ENCODE measurements at regions not wholly inside any gene's neighbourhood (a gene's known extent, or its start where the extent isn't known, plus 50 kb on each side); places are given as distances from the start of the nearest gene placed in this dataset.

DNA sequence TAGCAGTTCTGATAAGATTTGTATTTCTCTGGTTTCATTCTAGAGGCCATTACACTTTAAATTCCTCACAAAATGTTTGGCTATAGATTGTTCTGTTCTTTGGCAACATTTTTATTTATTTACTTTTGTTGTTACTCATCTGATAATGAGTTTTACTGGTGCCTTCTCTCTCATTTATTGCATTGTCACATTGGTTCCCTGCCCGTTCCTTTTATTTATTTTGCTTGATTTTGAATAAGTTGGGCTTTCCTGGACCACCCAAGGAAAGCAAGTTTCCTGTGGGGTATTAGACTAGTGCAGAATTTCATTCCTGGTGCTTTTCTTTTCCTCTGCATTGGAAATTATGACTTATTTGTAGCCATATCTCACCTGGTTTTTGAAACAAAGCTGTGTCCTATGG is 232.0 kb downstream of the SOCS6 start:
- Histone ChIP-seq H2BK12ac (ENCODE audit: low read length) (no peak overlapping the region), H4K12ac (ENCODE audit: low read depth, low read length) (no peak overlapping the region), H3K4ac (ENCODE audit: low read depth, low read length) (no peak overlapping the region), H3K4me2 (ENCODE audit: low read length) (no peak overlapping the region), H3K4me1 (ENCODE audit: control insufficient read depth in 1 of 2, insufficient read depth in 2 of 2, low read length in 2 of 2) (no peaks in the 10 kb centered on the region), H2BK120ac (ENCODE audit: insufficient read depth, low read length, poor library complexity) (no peak overlapping the region), H2AFZ (ENCODE audit: insufficient read depth, low read length, poor library complexity) (no peak overlapping the region), H3K79me1 (ENCODE audit: low read length) (no peaks in the 10 kb centered on the region), H4K8ac (ENCODE audit: low read depth, low read length) (no peak overlapping the region), H3K18ac (ENCODE audit: low read length) (no peak overlapping the region), H3K14ac (ENCODE audit: low read length) (no peak overlapping the region), H3K27me3 (ENCODE audit: insufficient read depth, low read length) (no peaks in the 10 kb centered on the region), H3K79me2 (ENCODE audit: control insufficient read depth, insufficient read depth, low read length, poor library complexity) (no peaks in the 10 kb centered on the region), H2BK5ac (ENCODE audit: low read depth, low read length, poor library complexity) (no peak overlapping the region), H3K9me3 (ENCODE audit: insufficient read depth, low read depth, low read length) (no peaks in the 10 kb centered on the region), H2AK5ac (ENCODE audit: low read length) (no peak overlapping the region), H4K91ac (ENCODE audit: low read depth, low read length) (no peak overlapping the region), H3K23ac (ENCODE audit: low read length) (no peak overlapping the region), H3K27ac (ENCODE audit: low read depth, low read length) (no peak overlapping the region), H3K9ac (ENCODE audit: low read length) (no peak overlapping the region), H3K36me3 (ENCODE audit: control insufficient read depth in 1 of 2, insufficient read depth in 2 of 2, low read length in 2 of 2) (no peaks in the 10 kb centered on the region), H3K4me3 (ENCODE audit: low read depth, low read length) (no peak overlapping the region)
- WGBS (ENCODE audit: extremely low coverage, insufficient coverage, insufficient read length): no CpG with 5 or more reads among the region's 1 CpG
- no peak for DNase-seq

DNA sequence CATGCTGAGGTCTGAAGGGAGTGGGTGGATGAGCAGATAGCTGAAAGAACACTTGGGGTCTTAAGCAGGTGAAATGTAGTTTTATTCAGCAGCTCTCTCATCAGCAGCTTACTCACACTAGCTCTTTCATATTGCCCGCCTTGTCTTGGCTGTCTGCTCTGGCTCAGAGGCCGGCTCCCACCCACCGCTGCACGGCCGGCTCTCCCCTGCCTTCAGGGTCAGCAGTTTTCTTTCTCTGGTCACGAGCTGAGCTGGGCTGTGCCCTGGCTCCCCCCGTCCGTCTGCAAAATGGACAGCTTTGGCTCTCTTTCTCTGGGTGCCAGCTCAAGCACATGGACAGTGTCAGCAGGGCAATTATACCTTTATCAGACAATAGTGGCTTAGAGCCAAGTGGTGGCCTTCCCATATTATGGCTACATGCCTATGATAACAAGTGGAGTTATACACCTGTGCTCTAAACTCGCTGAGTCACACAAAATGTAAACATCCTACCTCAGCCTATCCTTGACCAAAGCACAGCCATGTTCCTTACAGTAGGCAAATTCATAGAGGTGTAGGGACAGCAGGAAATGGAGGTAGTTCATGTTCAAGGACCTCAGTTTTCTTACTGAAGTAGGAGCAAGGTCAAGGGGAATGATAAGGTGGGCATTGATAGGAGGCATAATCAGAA is 224.8 kb downstream of the SOCS6 start:
- no peak overlapping the region for H3K18ac ChIP-seq (ENCODE audit: low read length)
- no peaks in the 10 kb centered on the region for H3K27me3 ChIP-seq (ENCODE audit: insufficient read depth, low read length)
- H3K79me2 ChIP-seq (ENCODE audit: control insufficient read depth, insufficient read depth, low read length, poor library complexity): no peaks in the 10 kb centered on the region
- no peaks in the 10 kb centered on the region for H3K4me1 ChIP-seq (ENCODE audit: control insufficient read depth in 1 of 2, insufficient read depth in 2 of 2, low read length in 2 of 2)
- WGBS (ENCODE audit: extremely low coverage, insufficient coverage, insufficient read length): no CpG with 5 or more reads among the region's 9 CpGs
- H3K27ac ChIP-seq (ENCODE audit: low read depth, low read length): no peak overlapping the region
- no peak overlapping the region for H2AK5ac ChIP-seq (ENCODE audit: low read length)
- no peak overlapping the region for H3K9ac ChIP-seq (ENCODE audit: low read length)
- no peak overlapping the region for H3K4me3 ChIP-seq (ENCODE audit: low read depth, low read length)
- DNase-seq: no peak
- H3K23ac ChIP-seq (ENCODE audit: low read length): no peak overlapping the region
- no peak overlapping the region for H2BK5ac ChIP-seq (ENCODE audit: low read depth, low read length, poor library complexity)
- H2BK12ac ChIP-seq (ENCODE audit: low read length): no peak overlapping the region
- no peak overlapping the region for H3K4me2 ChIP-seq (ENCODE audit: low read length)
- H2BK120ac ChIP-seq (ENCODE audit: insufficient read depth, low read length, poor library complexity): no peak overlapping the region
- H4K91ac ChIP-seq (ENCODE audit: low read depth, low read length): no peak overlapping the region
- no peak overlapping the region for H3K14ac ChIP-seq (ENCODE audit: low read length)
- no peak overlapping the region for H2AFZ ChIP-seq (ENCODE audit: insufficient read depth, low read length, poor library complexity)
- no peaks in the 10 kb centered on the region for H3K9me3 ChIP-seq (ENCODE audit: insufficient read depth, low read depth, low read length)
- H4K8ac ChIP-seq (ENCODE audit: low read depth, low read length): no peak overlapping the region
- no peaks in the 10 kb centered on the region for H3K36me3 ChIP-seq (ENCODE audit: control insufficient read depth in 1 of 2, insufficient read depth in 2 of 2, low read length in 2 of 2)
- no peak overlapping the region for H4K12ac ChIP-seq (ENCODE audit: low read depth, low read length)
- no peak overlapping the region for H3K4ac ChIP-seq (ENCODE audit: low read depth, low read length)
- no peaks in the 10 kb centered on the region for H3K79me1 ChIP-seq (ENCODE audit: low read length)

DNA sequence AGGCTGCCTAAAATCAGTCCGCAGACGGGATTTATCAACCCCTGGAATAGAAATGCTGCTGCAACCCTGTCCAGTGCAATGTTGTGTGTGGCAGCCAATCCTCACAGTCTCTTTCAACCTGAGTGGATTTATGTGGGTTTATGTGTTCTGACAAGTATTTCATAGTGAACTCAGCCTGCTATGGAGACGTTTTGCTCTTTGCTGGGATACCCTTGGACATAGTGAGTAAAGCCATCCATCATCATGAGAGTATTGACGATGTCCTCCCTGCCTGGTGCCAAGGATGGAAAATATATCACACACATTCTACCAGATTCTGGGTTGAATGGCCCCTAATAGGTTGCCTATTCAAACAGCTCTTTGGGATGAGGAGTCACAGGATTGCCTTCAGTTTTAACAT is 219.1 kb downstream of the SOCS6 start:
- Histone ChIP-seq H4K12ac (ENCODE audit: low read depth, low read length) (no peak overlapping the region), H2BK5ac (ENCODE audit: low read depth, low read length, poor library complexity) (no peak overlapping the region), H3K36me3 (ENCODE audit: control insufficient read depth in 1 of 2, insufficient read depth in 2 of 2, low read length in 2 of 2) (no peaks in the 10 kb centered on the region), H3K79me1 (ENCODE audit: low read length) (no peaks in the 10 kb centered on the region), H3K4me3 (ENCODE audit: low read depth, low read length) (no peak overlapping the region), H3K9me3 (ENCODE audit: insufficient read depth, low read depth, low read length) (no peaks in the 10 kb centered on the region), H4K91ac (ENCODE audit: low read depth, low read length) (no peak overlapping the region), H2AFZ (ENCODE audit: insufficient read depth, low read length, poor library complexity) (no peak overlapping the region), H3K4me2 (ENCODE audit: low read length) (no peak overlapping the region), H3K79me2 (ENCODE audit: control insufficient read depth, insufficient read depth, low read length, poor library complexity) (no peaks in the 10 kb centered on the region), H3K18ac (ENCODE audit: low read length) (no peak overlapping the region), H2BK120ac (ENCODE audit: insufficient read depth, low read length, poor library complexity) (no peak overlapping the region), H3K23ac (ENCODE audit: low read length) (no peak overlapping the region), H3K27me3 (ENCODE audit: insufficient read depth, low read length) (no peaks in the 10 kb centered on the region), H4K8ac (ENCODE audit: low read depth, low read length) (no peak overlapping the region), H2BK12ac (ENCODE audit: low read length) (no peak overlapping the region), H3K4me1 (ENCODE audit: control insufficient read depth in 1 of 2, insufficient read depth in 2 of 2, low read length in 2 of 2) (no peaks in the 10 kb centered on the region), H3K27ac (ENCODE audit: low read depth, low read length) (no peak overlapping the region), H3K4ac (ENCODE audit: low read depth, low read length) (no peak overlapping the region), H3K9ac (ENCODE audit: low read length) (no peak overlapping the region), H3K14ac (ENCODE audit: low read length) (no peak overlapping the region), H2AK5ac (ENCODE audit: low read length) (no peak overlapping the region)
- WGBS (ENCODE audit: extremely low coverage, insufficient coverage, insufficient read length): no CpG with 5 or more reads among the region's 4 CpGs
- DNase-seq: no peak

DNA sequence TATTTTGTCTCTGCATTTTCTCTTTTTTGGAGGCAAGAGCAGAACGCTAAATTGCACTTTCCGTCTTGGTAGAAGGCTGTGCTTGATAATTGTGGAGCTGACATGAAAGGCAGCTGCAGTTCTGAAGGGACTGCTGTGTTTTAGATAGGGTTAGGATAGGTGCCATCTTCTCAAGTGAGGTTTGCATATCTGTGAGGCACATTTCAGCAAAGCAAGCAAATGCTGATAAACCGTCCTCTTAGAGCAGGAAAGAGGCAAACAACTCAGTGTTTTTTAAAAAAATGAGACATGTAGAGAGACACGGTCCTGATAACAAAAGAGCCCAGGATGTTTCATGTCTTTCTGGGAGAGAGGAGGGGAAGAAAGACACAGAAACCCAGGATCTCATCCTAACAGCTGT is 217.7 kb downstream of the SOCS6 start:
- Histone ChIP-seq H2AK5ac (ENCODE audit: low read length) (no peak overlapping the region), H3K27ac (ENCODE audit: low read depth, low read length) (no peak overlapping the region), H2BK12ac (ENCODE audit: low read length) (no peak overlapping the region), H4K8ac (ENCODE audit: low read depth, low read length) (no peak overlapping the region), H2BK120ac (ENCODE audit: insufficient read depth, low read length, poor library complexity) (no peak overlapping the region), H3K4me3 (ENCODE audit: low read depth, low read length) (no peak overlapping the region), H3K18ac (ENCODE audit: low read length) (no peak overlapping the region), H3K27me3 (ENCODE audit: insufficient read depth, low read length) (no peaks in the 10 kb centered on the region), H2BK5ac (ENCODE audit: low read depth, low read length, poor library complexity) (no peak overlapping the region), H3K9ac (ENCODE audit: low read length) (no peak overlapping the region), H3K4me1 (ENCODE audit: control insufficient read depth in 1 of 2, insufficient read depth in 2 of 2, low read length in 2 of 2) (no peaks in the 10 kb centered on the region), H3K9me3 (ENCODE audit: insufficient read depth, low read depth, low read length) (no peaks in the 10 kb centered on the region), H4K91ac (ENCODE audit: low read depth, low read length) (no peak overlapping the region), H3K36me3 (ENCODE audit: control insufficient read depth in 1 of 2, insufficient read depth in 2 of 2, low read length in 2 of 2) (no peaks in the 10 kb centered on the region), H2AFZ (ENCODE audit: insufficient read depth, low read length, poor library complexity) (no peak overlapping the region), H4K12ac (ENCODE audit: low read depth, low read length) (no peak overlapping the region), H3K79me1 (ENCODE audit: low read length) (no peaks in the 10 kb centered on the region), H3K14ac (ENCODE audit: low read length) (no peak overlapping the region), H3K4ac (ENCODE audit: low read depth, low read length) (no peak overlapping the region), H3K79me2 (ENCODE audit: control insufficient read depth, insufficient read depth, low read length, poor library complexity) (no peaks in the 10 kb centered on the region), H3K23ac (ENCODE audit: low read length) (no peak overlapping the region), H3K4me2 (ENCODE audit: low read length) (no peak overlapping the region)
- WGBS (ENCODE audit: extremely low coverage, insufficient coverage, insufficient read length): no CpG with 5 or more reads among the region's 4 CpGs
- no peak for DNase-seq
